ENCODE measurements at regions not wholly inside any gene's neighbourhood (a gene's known extent, or its start where the extent isn't known, plus 50 kb on each side); places are given as distances from the start of the nearest gene placed in this dataset.

- ChIA-PET POLR2A (no interaction called here), CTCF (interaction anchor here (0.7 kb wide), 1 partner anchor 10 kb away, joined by 3 read pairs; no protein-coding TSS in a partner anchor)
- no peak for TF ChIP-seq CTCF (IDR thresholded peaks at IDR 0.05; ENCODE audit: control extremely low read depth, extremely low read depth, low read depth, missing control alignments)
- no peak for DNase-seq (ENCODE audit: extremely low spot score)
Observed at GRCh38 chrX:9110808-9111207, 76.9 kb upstream of the FAM9B start.

- POLR2A ChIA-PET: no interaction called here
- no peak for TF ChIP-seq CTCF (IDR thresholded peaks at IDR 0.05; ENCODE audit: control extremely low read depth, extremely low read depth, low read depth, missing control alignments)
Observed at GRCh38 chrX:9114245-9114644, 80.3 kb upstream of the FAM9B start.

GRCh38 chrX:9117851-9118250 is 83.9 kb upstream of the FAM9B start:
- no peak for TF ChIP-seq CTCF (IDR thresholded peaks at IDR 0.05; ENCODE audit: control extremely low read depth, extremely low read depth, low read depth, missing control alignments)
- no peak for DNase-seq (ENCODE audit: extremely low spot score)
- POLR2A ChIA-PET: no interaction called here
- CTCF ChIA-PET: interaction anchor here (1.1 kb wide), 1 partner anchor 9 kb away, joined by 3 read pairs; no protein-coding TSS in a partner anchor

More at GRCh38 chrX:9114245-9114644, 80.3 kb upstream of the FAM9B start:
- CTCF ChIA-PET: no interaction called here
- DNase-seq (ENCODE audit: extremely low spot score): no peak

GRCh38 chrX:9122519-9123245 is 88.8 kb upstream of the FAM9B start:
- no peak for TF ChIP-seq CTCF (IDR thresholded peaks at IDR 0.05; ENCODE audit: control extremely low read depth, extremely low read depth, low read depth, missing control alignments)
- POLR2A ChIA-PET: no interaction called here
- DNase-seq (ENCODE audit: extremely low spot score): no peak
- CTCF ChIA-PET: no interaction called here

DNA sequence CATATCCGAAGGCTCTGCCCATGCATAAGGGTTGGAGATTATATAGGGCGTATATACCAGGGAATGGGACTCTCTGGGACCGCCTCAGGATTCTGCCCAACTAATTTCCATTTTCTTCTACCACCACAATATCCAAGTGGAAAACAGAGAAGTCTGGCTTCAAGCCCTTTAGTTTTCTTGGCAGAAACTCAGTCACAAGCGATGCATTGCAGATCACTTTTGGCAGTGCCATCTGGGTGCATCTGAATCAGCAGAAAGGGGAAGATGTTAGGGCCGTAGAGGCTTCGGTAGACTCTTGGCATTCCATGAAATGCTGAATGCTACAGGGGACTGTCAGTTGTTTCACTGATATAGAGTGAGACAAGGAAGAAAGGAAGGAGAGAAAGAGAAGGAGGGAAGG is 94.1 kb upstream of the FAM9B start:
- ChIA-PET CTCF (no interaction called here), POLR2A (no interaction called here)
- DNase-seq (ENCODE audit: extremely low spot score): no peak
- TF ChIP-seq CTCF (IDR thresholded peaks at IDR 0.05; ENCODE audit: control extremely low read depth, extremely low read depth, low read depth, missing control alignments): no peak

GRCh38 chrX:9130031-9130430 is 96.1 kb upstream of the FAM9B start:
- no peak for DNase-seq (ENCODE audit: extremely low spot score)
- ChIA-PET CTCF (no interaction called here), POLR2A (no interaction called here)
- no peak for TF ChIP-seq CTCF (IDR thresholded peaks at IDR 0.05; ENCODE audit: control extremely low read depth, extremely low read depth, low read depth, missing control alignments)

Data from GM10248 (cell line).